ENCODE measurements at regions not wholly inside any gene's neighbourhood (a gene's known extent, or its start where the extent isn't known, plus 50 kb on each side); places are given as distances from the start of the nearest gene placed in this dataset.
"Not testable (repeated sequence)": the region's sequence is repeated elsewhere in the genome, so short reads cannot be mapped to it uniquely, and the experiment has no call there.

DNA sequence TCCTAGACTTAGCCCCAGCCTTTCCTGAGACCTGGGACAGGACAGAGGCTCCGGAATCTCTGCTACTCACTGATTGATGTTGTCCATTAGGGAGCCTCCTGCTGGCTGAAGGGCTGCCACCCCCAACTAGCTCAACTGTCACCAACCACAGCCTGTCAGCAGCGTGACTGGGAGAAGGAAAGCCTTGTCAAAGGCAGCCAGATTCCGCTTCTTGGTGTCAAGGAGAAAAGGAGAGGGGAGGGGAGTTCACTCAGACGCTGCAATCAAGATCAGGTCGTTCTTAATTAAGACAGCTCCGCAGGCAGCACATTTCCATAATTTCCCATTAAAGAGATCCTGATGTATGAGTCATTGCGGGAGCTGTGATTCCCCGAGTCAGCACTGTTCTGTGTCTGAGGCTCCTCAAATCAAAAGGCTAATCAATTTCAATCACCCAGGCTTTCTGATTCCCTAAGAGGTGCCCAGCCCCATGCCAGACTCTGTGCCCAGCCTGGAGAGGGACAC is 152.8 kb upstream of the ZBED5 start:
- DNase-seq: peak in 1 of 2 donors; percentile 12

DNA sequence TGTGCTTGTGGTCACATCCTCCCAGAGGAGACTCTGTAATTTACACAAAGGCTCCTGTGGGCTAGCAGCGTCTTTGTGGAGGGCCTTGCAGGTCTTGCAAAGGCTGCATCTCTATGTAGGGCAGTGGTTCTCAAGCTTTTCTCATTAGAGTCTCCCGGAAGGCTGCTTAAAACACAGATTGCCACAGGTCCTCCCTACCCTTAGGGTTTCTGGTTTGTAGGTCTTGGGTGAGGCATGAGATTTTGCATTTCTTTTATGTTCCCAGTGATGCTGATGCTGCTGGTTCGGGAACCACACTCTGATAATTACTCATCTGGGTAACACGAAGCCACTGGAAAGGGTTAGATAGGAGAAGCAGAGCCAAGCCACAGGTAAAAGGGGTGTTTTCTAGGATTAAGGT is 151.3 kb upstream of the ZBED5 start:
- no peak for DNase-seq

DNA sequence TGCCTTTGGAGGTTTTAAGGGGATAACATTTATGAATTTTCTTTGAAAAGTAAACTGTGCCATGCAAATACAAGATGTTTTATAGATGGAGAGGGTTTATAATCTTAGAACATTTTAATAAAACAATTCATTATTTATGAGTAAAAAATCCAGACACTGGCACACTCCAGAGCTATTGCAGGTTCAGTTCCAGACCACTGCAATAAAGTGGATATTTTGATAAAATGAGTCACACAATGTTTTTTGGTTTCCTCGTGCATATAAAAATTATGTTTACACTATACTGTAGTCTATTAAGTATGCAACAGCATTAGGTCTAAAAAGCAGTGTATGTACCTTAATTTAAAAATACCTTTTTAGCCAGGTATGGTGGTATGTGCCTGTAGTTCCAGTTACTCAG is 146.2 kb upstream of the ZBED5 start:
- no peak for DNase-seq

DNA sequence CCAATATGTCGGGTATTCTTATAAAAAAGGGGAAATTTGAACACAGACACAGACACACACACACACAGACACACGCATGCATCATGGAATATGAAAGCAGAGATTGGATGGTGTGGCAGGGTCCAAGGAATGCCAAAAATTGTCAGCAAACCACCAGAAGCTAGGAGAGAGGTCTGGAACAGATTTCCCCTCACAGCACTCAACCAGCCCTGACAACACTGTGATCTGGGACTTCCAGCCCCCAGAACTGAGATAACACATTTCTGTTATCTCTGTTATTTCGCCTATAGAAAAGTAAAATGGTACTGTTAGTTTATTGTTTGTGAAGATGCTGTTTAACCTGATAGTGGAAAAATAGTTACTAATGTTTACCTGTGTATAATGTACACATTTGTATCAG is 145.4 kb upstream of the ZBED5 start:
- DNase-seq: no peak

- DNase-seq: no peak
Measured at GRCh38 chr11:11000579-11001283, 142.9 kb upstream of the ZBED5 start.

- DNase-seq: no peak
Measured at GRCh38 chr11:10998674-10999073, 140.8 kb upstream of the ZBED5 start.

GRCh38 chr11:10996678-10997077 is 138.8 kb upstream of the ZBED5 start:
- no peak for DNase-seq

DNA sequence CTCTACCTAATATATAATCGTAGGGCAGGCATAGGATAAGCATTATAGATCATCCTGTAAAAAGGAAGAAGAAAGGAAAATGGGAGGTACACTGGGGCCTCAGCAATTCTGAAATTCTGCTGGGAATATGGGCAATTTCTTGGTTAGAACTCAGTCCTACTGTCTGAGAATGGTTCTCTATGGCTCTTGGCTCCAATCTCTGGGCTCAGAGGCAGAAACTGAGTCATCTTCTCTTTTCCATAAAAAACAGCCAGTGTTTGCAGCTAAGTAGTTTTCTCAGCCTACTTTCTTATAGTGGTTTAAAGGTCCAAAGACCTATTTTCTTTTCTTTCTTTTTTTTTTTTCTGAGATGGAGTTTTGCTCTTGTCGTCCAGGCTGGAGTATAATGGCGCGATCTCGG is 135.8 kb upstream of the ZBED5 start:
- DNase-seq: no peak

- DNase-seq: no peak
Measured at GRCh38 chr11:10993186-10993585, 135.3 kb upstream of the ZBED5 start.

- no peak for DNase-seq
Measured at GRCh38 chr11:10991393-10991792, 133.5 kb upstream of the ZBED5 start.

DNA sequence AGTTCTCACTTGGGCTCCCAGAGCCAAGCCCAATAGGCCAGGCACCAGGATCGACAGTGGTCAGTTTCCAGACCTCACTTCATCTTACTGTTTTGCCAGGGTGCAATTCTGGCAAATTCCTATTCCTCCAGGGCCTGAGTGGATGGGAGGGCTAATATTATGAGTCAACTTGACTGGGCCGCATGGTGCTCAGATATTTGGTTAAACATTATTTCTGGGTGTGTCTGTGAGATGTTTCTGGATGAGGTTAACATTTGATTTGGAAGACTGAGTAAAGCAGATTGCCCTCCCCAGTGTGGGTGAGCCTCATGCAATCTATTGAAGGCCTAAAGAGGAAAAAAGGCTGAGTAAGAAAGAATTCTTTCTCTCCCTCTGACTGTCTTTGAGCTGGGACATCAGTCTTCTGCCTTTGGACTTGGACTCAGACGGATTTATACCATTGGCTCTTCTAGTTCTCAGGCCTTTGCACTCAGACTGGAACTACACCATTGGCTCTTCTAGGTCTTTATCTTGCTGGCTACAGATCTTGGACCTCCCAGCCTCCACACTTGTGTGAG is 132.9 kb upstream of the ZBED5 start:
- no peak for DNase-seq

GRCh38 chr11:10990160-10990559 is 132.3 kb upstream of the ZBED5 start:
- DNase-seq: no peak

- DNase-seq: no peak
Measured at GRCh38 chr11:10986006-10986405, 128.2 kb upstream of the ZBED5 start.

DNA sequence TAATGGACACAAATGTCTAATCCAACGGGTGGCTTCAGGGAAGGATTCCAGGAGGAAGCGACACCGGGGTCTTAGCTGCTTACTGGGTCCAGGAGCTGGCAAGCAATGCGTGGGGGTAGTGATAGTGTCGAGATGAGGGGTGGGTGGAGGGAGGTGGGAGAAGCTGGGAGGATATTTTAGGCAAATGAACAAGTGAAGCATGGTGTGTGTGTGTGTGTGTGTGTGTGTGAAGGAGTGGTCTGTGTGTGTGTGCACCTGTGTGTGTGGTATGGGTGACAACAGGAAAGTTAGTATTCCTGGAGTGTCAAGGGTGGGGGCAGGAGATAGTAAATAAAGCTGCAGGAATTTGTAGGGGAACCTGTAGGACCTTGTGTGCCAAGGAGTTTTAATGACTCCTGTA is 126.9 kb upstream of the ZBED5 start:
- no peak for DNase-seq

- no peak for DNase-seq
Measured at GRCh38 chr11:10984250-10984649, 126.4 kb upstream of the ZBED5 start.

GRCh38 chr11:10982704-10983510 is 125.1 kb upstream of the ZBED5 start:
- DNase-seq: peak in 1 of 2 donors; percentile 29

GRCh38 chr11:10979529-10979928 is 121.7 kb upstream of the ZBED5 start:
- no peak for DNase-seq

DNA sequence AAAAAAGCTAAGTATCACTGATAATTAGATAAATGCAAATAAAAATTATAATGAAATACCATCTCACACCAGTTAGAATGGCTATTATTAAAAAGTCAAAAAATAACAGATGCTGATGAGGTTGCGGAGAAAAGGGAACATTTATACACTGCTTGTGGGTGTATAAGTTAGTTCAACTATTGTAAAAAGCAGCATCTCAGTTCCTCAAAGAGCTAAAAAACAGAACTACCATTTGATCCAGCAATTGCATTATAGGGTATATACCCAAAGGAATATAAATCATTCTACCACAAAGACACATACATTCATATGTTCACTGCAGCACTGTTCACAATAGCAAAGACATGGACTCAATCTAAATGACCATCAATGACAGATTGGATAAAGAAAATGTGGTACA is 120.3 kb upstream of the ZBED5 start:
- DNase-seq: no peak

DNA sequence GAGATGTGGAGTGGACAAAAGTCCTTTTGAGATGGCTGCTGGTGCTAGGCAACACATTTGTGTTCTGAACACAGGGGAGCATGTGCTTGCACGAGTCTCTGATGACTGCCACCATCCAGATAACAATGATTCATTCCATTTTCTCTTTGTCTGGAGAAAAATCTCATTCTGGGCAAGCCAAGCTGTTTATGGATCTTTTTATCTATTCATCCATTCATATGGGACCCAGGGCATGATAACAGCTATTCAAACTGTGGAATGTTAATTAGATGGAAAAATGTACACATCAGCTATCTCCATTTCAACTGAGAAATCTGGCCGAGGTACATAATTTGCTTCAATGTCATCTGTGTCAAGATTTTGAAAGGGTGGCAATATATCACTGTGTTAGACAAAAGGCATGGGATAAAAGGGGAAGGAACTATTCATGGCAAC is 117.5 kb upstream of the ZBED5 start:
- no peak for DNase-seq

DNA sequence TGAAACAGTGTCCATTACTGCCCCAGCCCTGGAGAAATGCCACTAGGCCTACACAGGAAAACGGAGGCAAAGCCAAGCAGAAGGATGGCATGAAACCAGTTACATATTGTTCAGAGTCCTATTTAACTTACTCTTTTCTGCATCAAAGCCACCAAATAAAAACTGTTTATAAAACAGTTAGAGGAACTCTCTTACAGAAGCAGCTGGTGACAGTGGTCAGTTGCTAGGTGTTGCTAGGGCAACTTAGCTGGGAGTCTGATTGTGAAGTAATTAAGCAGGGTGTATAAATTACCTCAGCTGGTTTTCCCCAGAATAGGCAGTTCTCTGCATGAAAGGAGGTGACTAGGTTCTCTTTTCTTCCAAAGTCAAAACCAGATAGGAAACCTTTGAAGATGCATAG is 115.6 kb upstream of the ZBED5 start:
- no peak for DNase-seq

DNA sequence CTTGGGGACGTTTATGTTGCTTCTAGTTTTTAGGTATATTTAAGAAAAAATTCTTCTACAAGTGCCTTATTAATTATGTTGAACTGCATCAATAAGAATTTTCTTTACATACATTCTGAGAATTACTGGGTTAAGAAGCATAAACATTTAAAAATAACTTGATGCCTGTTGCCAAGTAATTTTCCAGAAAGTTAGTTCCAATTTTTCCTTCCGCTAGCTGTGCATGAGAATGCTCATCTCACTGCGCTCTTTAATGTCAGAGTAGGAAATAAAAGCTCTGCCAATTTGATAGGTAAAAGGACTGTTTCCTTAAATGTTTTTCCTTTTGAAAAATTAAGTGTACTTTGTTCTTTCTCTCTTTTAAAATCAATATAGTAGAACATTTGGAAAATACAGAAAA is 113.1 kb upstream of the ZBED5 start:
- no peak for DNase-seq

- no peak for DNase-seq
Measured at GRCh38 chr11:10969387-10969786, 111.5 kb upstream of the ZBED5 start.

- DNase-seq: not testable (repeated sequence)
Measured at GRCh38 chr11:10956884-10957283, 99.0 kb upstream of the ZBED5 start.
